NCI-H774 (cell line): ENCODE measurements at regions not wholly inside any gene's neighbourhood (a gene's known extent, or its start where the extent isn't known, plus 50 kb on each side); places are given as distances from the start of the nearest gene placed in this dataset.

Experiments used
- DNase-seq: peaks from one replicate; lab custom pipeline; 2025; lab: John Stamatoyannopoulos, UW

DNA sequence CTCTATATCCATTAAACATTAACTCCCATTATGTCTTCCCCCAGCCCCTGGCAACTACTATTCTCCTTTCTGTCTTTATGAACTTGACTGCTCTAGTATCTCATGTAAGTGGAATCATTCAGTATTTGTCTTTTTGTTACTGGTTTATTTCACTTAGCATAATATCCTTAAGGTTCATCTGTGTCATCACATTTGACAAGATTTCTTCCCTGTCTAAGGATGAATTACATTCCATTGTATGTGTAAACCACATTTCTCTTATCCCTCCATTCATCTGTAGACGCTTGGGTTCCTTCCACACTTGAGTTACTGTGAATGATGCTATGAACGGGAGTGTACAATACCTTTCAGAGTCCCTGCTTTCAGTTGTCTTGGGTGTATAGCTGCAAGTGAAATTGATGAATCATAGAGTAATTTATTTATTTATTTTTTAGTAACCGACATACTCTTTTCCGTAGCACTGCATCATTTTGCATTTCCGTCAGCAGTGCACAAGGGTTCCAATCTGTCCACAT, 399.7 kb upstream of the RBFOX1 start:
- DNase-seq, result no peak

DNA sequence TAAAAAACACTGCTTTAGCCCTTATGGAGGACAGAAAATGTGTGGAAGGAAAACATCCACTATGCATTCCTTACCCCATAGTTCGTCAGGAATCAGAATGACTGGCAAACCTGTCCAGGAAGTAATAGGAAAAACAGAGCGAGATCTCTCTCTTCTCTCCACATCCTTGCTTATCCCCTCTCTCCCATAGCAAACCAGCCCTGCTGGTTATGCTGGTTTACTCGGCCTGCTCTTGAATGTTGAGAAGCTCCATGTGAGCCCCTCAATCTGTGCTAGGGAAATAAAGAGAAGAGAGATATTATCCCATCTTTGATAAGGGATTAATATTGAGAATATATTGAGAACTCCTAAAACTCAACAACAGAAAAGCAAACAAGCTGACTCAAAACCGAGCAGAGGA, 402.8 kb upstream of the RBFOX1 start:
- no peak for DNase-seq

DNA sequence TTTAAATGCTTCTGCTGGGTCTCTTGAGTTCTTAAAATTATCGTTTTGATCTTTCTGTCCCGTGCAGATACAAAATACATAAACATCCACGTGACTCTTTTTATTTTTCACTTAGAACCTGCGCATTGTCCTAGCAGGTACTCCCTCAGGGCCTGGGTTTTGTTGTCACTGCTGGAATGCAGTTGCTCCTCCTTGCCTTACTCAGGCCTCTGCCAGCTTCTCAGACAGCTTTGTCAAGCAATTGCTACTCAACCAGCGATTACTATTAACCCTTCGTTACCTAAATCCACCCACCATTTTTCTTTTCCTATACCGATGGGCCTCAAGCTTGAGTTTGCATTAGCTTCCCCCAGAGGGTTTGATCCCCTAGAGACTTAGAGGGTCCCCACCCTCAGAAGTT, 405.9 kb upstream of the RBFOX1 start:
- no peak for DNase-seq

DNA sequence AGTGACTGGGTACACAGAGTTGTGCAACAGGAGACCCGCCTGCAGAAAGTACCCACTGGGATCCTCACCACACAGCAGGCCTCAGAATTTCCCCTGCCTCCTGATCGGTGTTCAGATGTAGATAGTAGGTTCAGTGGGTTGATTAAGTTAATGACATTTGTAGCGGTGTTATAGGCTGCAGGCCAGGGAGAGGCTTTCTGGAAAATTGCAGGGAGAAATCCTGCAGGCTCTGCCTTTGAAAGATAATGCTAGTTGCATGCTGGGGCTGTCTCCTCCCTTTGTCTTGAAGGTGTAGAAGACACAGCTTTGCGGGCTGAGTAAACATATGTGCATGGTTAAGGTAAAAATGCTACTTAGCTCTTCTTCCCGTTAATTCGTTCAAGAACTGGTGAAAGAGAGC, 406.3 kb upstream of the RBFOX1 start:
- no peak for DNase-seq

DNA sequence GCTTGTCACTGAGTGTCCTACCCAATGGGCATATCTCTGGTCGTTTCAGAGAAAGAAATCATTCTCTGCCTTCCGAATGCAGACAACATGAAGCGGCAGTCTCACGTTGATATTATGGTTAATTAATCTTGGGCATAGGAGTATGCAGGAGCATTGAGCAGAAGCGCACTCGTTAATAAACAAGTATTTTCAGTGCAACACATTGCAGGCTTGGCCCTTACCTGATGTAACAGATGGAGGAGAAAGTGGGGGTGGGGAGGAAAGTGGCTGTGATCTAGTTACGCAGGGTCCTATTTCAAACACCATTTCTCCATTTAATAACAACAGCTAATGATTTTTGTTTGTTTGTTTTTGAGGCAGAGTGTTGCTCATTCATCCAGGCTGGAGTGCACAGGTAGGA, 414.0 kb upstream of the RBFOX1 start:
- DNase-seq, result no peak

DNA sequence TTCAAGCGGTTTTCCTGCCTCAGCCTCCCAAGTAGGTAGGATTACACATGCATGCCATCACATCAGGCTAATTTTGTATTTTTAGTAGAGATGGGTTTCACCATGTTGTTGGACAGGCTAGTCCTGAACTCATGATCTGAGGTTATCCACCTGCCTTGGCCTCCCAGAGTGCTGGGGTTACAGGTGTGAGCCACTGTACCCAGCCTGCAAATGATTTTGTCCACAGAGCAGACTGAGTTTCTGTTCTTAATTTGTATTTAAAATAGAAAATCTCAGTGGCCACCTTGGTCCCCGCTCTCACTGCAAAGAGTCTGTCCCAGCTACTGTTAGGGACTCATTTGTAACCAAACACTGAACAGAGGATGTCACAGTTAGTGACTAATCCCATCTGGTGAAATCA, 415.7 kb upstream of the RBFOX1 start:
- DNase-seq, result no peak

DNA sequence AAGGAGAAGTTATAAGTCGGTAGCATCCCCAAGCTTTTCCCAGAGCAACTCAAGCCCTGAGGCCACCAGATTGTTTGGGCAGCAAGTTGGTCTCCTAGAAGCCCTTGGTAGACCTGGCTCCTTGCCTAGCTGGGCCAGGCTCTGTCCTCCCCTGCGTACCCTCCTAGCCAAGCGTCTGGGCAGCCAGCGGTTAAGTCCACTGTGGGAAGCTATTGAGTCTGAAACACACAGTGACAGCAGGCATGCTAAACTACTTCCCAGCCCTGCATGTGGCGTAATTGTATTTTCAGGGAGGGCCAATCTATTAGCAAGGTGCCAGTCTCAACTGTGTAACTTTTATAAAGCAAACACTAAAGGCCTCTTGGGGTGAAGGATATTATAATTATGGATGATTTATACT, 419.1 kb upstream of the RBFOX1 start:
- DNase-seq, result no peak

DNA sequence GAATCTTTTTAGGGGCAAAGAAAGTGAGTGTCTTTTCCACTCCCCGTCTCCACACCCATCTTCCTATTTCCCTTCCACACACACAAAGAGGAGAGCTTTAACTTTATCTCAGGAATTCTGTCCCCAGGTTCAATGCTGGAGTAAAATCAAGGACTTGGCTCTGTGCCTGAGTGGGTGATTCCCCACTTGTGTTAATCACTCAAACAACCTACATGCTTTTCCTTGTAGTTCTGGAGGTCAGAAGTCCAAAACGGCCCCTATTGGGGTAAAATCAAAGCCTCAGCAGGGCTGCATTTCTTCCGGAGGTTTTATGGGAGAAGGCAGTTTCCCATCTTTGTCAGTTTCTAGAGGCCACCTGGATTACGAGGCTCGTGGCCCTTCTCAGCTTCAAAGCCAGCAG, 422.3 kb upstream of the RBFOX1 start:
- DNase-seq, result no peak

DNA sequence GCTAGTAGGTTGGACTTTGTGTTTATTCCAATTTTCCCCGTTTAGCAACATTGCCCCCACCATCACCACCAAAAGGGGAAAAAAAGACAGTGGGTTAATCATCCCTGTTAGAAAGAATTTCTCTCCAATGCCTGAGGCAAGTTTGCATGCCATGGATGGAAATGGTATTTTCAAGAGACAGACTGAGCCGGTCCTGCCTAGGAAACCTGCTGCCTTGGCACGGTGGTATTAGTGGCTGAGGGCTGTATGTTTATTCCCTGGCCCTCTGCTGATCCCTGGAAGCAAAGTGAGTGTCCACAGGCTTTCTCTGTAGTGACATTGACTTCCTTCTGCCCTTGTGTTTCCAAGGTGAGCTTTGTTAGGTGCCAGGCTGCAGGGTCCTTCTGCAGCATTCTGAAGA, 427.0 kb upstream of the RBFOX1 start:
- DNase-seq, result no peak

DNA sequence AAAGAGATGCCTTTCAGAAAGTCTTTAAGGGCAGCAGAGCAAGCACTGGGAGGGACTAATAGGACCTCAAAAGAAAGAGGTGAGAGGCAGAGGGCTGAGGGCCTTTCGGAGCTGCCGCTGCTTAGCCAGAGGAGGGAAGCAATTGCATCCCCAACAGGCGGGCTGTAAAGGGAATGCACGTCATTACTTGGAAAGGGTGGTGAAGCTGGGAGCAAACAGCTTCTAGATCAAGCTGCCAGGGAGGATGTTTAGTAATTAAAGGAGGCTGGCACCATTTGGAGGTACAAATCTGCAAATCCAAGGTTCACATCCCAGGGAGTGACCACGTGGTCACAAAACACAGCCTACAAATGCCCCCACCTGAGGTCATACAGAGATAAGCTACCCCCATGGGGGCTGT, 429.0 kb upstream of the RBFOX1 start:
- DNase-seq, result no peak

DNA sequence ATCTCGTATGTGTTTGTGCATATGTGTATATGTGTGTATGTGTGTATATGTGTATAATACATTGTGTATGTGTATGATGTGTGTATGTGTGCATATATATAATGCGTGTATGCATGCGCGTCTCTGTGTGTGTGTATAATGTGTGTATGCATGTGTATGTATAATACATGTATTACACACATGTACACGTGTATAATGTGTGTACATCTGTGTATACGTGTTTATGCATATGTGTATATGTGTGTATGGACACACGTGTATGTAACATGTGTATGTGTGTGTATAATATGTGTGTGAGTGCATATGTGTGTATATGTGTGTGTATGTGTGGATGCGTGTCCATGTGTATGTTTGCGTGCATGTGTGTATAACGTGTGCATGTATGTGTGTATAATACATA, 433.7 kb upstream of the RBFOX1 start:
- DNase-seq, result no peak

DNA sequence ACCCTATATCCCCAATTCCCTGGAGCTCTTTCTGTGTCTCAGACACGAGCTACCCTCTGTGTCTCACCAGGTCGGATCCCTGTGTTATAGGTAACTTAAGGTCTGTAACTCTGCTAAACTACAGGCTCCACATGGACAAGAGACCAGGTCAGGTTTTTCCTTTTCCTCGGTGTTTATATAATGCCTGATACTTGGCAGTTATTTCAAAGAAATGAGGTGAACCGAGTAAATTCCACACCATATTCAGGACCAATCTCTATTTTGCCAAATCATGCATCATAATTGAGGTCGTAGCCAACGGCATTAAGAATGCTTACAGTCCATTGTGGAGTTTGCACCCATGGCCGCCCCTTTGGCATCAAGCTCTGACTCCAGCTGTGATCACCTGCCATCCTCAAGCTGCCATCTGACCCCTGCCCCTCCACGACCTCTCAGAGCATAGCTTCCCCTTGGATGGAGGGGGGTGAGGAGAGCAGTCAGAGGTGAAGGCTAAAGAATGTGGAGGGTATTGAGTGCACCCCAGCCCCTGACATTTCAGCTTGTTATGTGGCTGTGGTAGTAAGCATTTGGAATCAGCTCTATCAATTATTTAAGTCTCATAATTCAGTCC, 434.7 kb upstream of the RBFOX1 start:
- no peak for DNase-seq

DNA sequence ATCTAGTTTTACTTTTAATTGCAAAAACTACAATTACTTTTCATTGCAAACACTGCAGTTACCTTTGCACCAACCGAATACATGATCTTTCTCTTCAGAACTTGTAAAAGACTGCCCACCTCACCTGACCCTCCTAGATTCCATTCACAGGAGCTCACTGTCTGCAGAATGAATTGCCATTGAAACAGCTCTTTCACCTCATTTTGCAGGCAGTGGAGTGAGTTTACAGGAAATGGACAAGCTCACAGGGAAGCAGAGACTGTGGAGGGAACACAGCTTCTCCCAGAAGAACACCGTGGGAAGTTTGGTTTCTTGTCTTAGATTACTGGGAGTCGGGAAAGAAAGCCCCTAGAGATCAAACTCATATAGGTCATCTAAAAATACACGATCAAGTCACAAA, 439.7 kb upstream of the RBFOX1 start:
- DNase-seq, result no peak

DNA sequence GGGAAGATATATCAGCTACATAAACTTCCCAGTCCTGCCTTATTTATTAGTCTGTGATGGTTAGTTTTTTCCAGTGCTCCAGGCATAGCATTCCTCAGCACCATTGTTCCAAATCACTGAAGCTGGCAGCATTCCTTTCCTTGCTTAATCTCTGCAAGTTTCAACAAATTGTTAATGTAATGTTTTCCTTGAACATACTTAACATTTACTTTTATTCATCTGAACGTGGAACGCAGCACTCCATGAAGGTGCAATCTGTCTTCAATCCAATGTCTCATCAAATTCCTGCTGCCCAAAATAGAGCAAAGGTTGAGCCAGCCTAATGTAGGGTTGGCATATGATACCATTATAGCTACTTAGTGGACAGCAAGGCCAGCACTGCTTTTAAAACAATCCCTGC, 441.1 kb upstream of the RBFOX1 start:
- no peak for DNase-seq

DNA sequence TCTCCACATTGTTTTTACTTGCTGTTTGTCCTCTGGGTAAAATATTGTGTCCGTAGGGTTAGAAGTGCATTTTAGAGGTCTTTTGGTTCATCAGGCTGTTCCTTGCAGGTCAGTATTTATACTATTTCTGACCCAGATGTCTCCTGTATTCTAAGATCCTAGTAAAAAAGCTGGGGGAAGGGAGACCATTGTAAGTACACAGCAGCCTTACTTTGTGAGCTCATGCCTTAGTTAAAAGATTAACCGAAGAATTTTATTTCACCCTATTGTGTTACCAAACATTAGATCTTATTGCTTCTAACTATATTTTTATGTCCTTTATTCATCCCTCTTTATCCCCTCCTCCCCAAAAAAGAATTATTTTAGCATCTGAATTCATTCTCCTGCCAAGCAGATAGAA, 444.1 kb upstream of the RBFOX1 start:
- no peak for DNase-seq

DNA sequence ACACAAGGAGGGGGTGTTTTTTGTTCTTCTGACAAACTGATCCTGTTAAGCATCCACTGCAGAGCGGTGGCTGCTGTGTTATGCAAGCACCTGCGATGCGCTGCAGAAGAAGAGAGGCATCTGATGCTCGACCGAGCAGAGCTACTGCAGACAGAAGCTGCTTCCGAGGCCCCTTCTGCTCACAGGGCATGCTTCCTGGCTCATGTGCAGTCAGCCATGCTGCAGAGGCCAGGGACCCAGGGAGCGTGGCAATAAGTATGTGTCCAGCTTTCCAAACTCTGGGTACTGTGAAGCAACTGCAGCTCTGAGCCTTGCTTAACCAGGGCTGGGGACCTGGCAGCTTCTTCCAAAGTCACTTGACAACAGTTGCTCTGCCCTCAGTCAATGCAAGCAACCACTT, 448.6 kb upstream of the RBFOX1 start:
- DNase-seq, result no peak

DNA sequence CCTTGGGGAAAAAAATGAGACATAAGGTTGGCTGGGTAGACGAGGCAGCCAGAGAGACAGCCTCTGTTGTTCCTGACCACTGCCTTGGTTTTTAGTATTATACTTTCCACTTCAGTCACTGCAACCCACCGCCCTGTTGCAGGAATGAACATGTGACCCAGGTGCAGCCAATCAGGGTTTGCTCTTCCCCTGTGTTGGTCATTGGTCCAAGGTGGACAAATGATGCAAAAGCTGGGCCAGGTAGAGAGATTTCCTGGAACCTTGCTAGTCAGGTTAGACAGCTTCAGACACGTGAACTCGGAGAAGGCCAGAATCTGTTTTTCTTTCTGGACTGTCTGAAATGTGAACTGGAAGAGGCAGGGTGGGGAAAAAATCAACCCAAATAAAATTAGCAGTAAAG, 452.4 kb upstream of the RBFOX1 start:
- no peak for DNase-seq

DNA sequence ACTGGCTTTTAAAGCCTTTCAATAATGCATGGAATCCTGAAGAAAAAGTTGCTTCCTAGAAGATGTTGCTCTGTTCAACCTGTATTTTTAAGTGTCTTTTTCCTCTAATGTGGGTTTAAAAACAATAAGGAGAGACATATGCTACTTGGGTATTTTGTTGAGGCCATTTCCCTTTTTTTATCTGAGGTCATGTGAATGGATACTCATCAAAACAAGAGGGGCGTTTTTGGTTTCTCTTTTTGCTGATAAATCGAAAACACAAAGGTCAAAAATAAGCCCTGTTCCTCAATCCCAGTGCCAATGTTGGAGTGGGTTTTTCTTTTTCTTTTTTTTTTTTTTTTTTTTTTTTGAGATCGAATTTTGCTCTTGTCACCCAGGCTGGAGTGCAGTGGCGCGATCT, 468.0 kb upstream of the RBFOX1 start:
- DNase-seq, result no peak

DNA sequence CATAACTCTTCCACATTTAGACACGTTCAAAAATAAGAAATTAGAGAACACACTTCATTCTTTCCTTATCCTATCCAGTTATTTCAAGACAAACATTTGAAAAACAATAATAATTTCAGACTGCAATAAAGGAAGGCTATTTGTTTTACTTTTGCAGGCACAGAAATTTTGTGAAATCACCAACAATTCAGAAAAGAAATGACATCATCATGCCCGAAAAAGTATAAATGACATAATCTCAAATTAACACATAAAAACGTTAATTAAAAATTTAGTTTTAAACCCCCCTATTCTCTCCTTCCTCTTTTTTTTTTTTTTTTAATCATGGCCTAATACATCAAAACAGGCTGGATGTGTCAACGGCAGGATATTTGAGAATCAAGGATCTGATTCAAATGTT, 468.4 kb upstream of the RBFOX1 start:
- DNase-seq, result no peak

DNA sequence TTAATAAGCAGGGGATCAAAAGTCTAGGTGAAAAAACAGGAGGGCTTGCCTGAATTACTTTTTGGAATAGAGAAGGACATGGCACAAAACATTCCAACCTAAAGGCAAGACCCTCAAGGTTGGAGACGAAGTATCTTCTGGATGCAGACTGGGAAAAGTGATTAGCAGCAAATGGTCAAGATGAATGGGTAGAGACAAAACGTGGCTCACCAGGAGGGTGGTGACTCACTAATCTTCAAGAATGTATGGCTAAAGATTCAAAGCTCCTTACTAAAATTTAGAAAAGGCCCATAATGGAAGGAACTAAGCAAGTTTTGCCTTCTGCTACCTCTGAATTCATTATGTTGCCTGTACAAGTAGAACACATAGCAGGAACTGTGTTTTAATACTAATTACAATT, 469.5 kb upstream of the RBFOX1 start:
- no peak for DNase-seq

DNA sequence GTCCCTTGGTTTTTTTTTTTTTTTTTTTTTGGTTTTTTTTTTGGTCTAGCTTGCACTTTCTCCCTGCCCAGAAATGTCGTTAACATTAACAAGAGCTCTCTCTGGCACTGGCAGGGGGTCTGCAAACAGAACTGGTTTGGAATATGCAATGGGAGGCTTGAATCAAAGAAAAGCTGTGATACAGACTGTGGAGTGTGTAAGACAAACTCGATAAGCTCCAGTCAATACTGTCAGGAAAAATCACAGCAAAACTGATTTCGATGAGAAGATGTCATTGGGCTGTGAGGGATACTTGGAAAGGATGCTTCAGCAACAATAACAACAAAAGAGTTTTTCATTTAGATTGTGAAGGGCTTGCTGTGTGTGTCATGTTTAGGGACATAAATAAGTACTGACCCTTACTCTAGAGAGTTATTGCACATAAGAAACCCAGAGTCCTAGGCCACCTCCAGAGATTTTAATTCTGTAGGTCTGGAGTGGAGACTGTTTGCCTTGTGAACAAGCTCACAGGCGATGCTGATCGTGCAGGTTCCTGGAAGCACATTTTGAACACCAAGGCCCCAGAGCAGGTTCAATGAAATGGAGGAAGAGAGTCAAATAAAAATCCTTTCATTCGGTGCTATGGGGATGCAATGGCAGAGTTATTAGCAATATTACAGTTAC, 470.7 kb upstream of the RBFOX1 start:
- DNase-seq, result no peak

DNA sequence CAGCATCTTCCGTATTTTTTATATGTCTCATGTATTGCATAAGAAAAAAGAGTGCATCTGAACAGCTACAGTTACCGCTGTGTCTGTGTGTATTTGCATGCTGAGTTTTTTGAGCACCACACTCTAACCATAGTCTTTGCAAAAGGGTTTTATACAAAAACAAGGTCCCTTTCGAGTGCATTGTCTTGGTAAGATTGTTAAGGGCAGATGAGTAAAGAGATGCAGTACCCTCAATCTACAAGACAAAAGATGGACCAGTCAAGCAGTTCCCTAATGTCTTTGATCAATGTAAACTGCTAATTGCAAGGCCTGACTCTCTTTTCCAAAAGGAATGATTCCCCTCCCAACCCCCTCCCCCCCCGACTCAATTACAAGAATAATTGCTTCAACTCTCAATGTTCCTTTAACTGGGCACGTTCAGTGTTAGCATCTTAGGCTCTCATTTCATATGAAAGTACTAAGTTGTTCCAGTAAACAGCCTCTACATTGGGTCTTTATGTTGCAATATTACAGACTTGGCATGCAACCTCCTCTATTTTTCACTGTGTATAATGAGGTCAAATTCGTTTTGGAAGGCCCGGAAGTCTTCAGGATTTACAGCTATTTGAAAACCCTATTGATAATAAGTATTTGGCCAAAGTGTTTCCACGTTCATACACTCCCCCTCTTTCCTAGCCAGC, 471.4 kb upstream of the RBFOX1 start:
- no peak for DNase-seq

DNA sequence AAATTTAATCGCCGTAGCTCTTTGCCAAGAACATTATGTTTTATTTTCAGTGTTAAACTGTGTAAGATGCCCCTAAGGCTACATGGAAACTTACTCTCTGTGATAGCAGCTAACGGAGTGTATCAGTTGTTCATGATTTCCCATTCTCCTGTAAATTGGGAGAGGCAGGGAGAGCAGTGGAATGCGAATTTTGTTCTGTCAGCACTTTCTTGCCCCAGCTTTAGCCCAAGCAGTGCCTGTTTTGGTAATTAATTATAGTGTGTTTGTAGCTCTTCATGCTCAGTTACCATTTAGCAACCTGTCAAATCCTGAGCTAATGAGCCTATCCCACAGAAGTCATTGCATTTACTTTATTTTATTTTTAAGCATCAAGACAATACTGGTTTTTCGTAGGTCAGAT, 475.1 kb upstream of the RBFOX1 start:
- DNase-seq, result no peak

DNA sequence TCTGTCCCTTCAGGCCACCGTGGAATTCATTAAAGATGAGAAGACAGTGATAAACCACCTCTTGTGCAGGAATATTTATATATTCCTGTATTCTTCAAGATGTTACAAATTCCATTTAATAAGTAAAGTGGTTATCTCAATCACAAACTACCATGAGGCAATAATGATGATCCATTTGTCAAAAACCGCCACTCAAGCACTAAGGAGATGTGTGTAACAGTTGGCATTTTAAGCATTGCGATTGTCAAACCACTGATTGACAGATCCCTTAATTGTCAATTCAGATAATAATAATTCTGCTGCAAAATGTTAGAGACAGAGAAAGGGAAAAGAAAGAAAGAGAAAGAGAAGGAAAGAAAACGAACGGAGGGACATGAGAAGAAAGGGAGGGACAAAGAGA, 476.1 kb upstream of the RBFOX1 start:
- no peak for DNase-seq
